OCI-LY1 (cell line): ENCODE measurements at regions not wholly inside any gene's neighbourhood (a gene's known extent, or its start where the extent isn't known, plus 50 kb on each side); places are given as distances from the start of the nearest gene placed in this dataset.

ENCODE experiments used
- CTCF ChIP-seq: fragments of 200-600 bp; sonication (generic), shearing (Covaris generic); IDR thresholded peaks from 2 replicates; pipeline ENCODE4 v1.5.1; 2017; ENCODE audit warnings: mild to moderate bottlenecking, antibody characterized with exemption, low read length, moderate library complexity, mixed read lengths
- EZH2 ChIP-seq: fragments of 200-600 bp; sonication (generic), shearing (Covaris generic); IDR thresholded peaks from 2 replicates; pipeline ENCODE4 v1.8.0; 2017; ENCODE audit warnings: borderline replicate concordance, mixed run types, mild to moderate bottlenecking, antibody characterized with exemption, low read length, moderate library complexity, mixed read lengths

- TF ChIP-seq CTCF (no peak), EZH2 (no peak)
Measured at GRCh38 chr11:92002568-92002967, 222.1 kb upstream of the FAT3 start.
